ENCODE measurements at regions not wholly inside any gene's neighbourhood (a gene's known extent, or its start where the extent isn't known, plus 50 kb on each side); places are given as distances from the start of the nearest gene placed in this dataset.

- no TSS peak for BruUV-seq (replicated peaks)
- Histone ChIP-seq H4K20me1 (replicated peaks; ENCODE audit: control insufficient read depth, extremely low read depth, insufficient read depth, low read length) (no peaks in the 10 kb centered on the region), H3K4me1 (ENCODE audit: control insufficient read depth, extremely low read depth, insufficient read depth, low read length) (peaks cover 18% of the 10 kb centered on the region), H3K4me3 (replicated peaks in 1 of 3; ENCODE audit: insufficient read depth in 1 of 3, low read depth in 1 of 3, low read length in 3 of 3) (peak overlapping the region in 1 of 3 experiments; percentile 22), H3K4me2 (ENCODE audit: insufficient read depth, low read length) (peak overlapping the region; percentile 72), H3K79me2 (ENCODE audit: control insufficient read depth, insufficient read depth, low read length) (no peaks in the 10 kb centered on the region), H2AFZ (ENCODE audit: low read depth, low read length) (peak overlapping the region; percentile 90), H3K27me3 (ENCODE audit: control insufficient read depth in 2 of 2, insufficient read depth in 2 of 2, low read length in 2 of 2) (no peaks in the 10 kb centered on the region), H3K9me1 (replicated peaks; ENCODE audit: control insufficient read depth, extremely low read depth, insufficient read depth, low read length) (no peaks in the 10 kb centered on the region), H3K9me3 (replicated peaks; ENCODE audit: control insufficient read depth, insufficient read depth, low read length) (no peaks in the 10 kb centered on the region), H3K27ac (ENCODE audit: insufficient read depth, low read depth, low read length) (peak overlapping the region; percentile 54), H3K9ac (replicated peaks; ENCODE audit: extremely low read depth, insufficient read depth, low read length) (peak overlapping the region; percentile 41), H3K36me3 (ENCODE audit: control insufficient read depth in 2 of 2, extremely low read depth in 1 of 2, insufficient read depth in 2 of 2, low read length in 2 of 2) (no peaks in the 10 kb centered on the region)
- intact Hi-C loops (cut with micrococcal nuclease) (loop anchor here (1.0 kb wide), 3 partner anchors 11 to 51 kb away; no protein-coding TSS in a partner anchor), dilution Hi-C loops (cut with MboI; ENCODE audit: extremely low pct_ligation_motif_present, low sequenced_read_pairs) (no loop called here)
- TF ChIP-seq FOS (IDR thresholded peaks at IDR 0.05; ENCODE audit: borderline replicate concordance, insufficient read depth, low read length), result peak; percentile 78
- TF ChIP-seq POLR2A (IDR thresholded peaks at IDR 0.05; ENCODE audit: low read depth, low read length), result no peak
- peak; percentile 88 for TF ChIP-seq JUN (IDR thresholded peaks at IDR 0.05; ENCODE audit: borderline replicate concordance, insufficient read depth, insufficient read length, low read depth)
- TF ChIP-seq POLR2AphosphoS5 (IDR thresholded peaks at IDR 0.05; ENCODE audit: insufficient read depth, low read depth, low read length), result peak; percentile 29
- TF ChIP-seq MYC (IDR thresholded peaks at IDR 0.05; ENCODE audit: low read depth, low read length), result no peak
- ChIA-PET POLR2A (interaction anchor here (0.9 to 1.6 kb wide), 5 partner anchors 10 to 72 kb away, joined by 3 to 13 read pairs (median 6); no protein-coding TSS in a partner anchor), CTCF (interaction anchor here (0.6 to 3.1 kb wide), 9 partner anchors 11 to 117 kb away, joined by 3 to 12 read pairs (median 5); no protein-coding TSS in a partner anchor)
- FAIRE-seq, result peak; percentile 64
- DNase-seq (ENCODE audit: low read depth, low spot score), result peak; percentile 96
Measured at GRCh38 chr15:92831655-92832328, 68.3 kb upstream of the CHD2 start.

DNA sequence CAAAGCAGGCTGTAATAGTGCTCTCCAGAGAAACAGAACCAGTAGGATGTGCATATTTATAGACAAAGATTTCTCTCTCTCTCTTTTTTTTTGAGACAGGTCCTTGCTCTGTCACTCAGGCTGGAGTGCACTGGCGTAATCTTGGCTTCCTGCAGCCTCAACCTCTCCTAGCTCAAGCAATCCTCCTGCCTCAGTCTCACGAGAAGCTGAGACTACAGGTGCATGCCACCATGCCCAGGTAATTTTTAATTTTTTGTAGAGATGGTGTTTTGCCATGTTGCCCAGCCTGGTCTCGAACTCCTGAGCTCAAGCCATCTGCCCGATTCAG is 67.1 kb upstream of the CHD2 start:
- intact Hi-C loops (cut with micrococcal nuclease), result no loop called here
- Histone ChIP-seq H3K9ac (replicated peaks; ENCODE audit: extremely low read depth, insufficient read depth, low read length) (no peak overlapping the region), H2AFZ (ENCODE audit: low read depth, low read length) (no peak overlapping the region), H4K20me1 (replicated peaks; ENCODE audit: control insufficient read depth, extremely low read depth, insufficient read depth, low read length) (no peaks in the 10 kb centered on the region), H3K27me3 (ENCODE audit: control insufficient read depth in 2 of 2, insufficient read depth in 2 of 2, low read length in 2 of 2) (peaks cover 0 to under 1% of the 10 kb centered on the region in 2 experiments), H3K79me2 (ENCODE audit: control insufficient read depth, insufficient read depth, low read length) (no peaks in the 10 kb centered on the region), H3K4me1 (ENCODE audit: control insufficient read depth, extremely low read depth, insufficient read depth, low read length) (peaks cover 18% of the 10 kb centered on the region), H3K4me3 (replicated peaks in 1 of 3; ENCODE audit: insufficient read depth in 1 of 3, low read depth in 1 of 3, low read length in 3 of 3) (no peak overlapping the region), H3K9me1 (replicated peaks; ENCODE audit: control insufficient read depth, extremely low read depth, insufficient read depth, low read length) (no peaks in the 10 kb centered on the region), H3K27ac (ENCODE audit: insufficient read depth, low read depth, low read length) (no peak overlapping the region), H3K4me2 (ENCODE audit: insufficient read depth, low read length) (no peak overlapping the region), H3K36me3 (ENCODE audit: control insufficient read depth in 2 of 2, extremely low read depth in 1 of 2, insufficient read depth in 2 of 2, low read length in 2 of 2) (no peaks in the 10 kb centered on the region), H3K9me3 (replicated peaks; ENCODE audit: control insufficient read depth, insufficient read depth, low read length) (no peaks in the 10 kb centered on the region)
- no TSS peak for BruUV-seq (replicated peaks)
- DNase-seq (ENCODE audit: low read depth, low spot score) (no peak), FAIRE-seq (no peak)
- TF ChIP-seq JUN (IDR thresholded peaks at IDR 0.05; ENCODE audit: borderline replicate concordance, insufficient read depth, insufficient read length, low read depth), result no peak
- TF ChIP-seq, protein P1, sequence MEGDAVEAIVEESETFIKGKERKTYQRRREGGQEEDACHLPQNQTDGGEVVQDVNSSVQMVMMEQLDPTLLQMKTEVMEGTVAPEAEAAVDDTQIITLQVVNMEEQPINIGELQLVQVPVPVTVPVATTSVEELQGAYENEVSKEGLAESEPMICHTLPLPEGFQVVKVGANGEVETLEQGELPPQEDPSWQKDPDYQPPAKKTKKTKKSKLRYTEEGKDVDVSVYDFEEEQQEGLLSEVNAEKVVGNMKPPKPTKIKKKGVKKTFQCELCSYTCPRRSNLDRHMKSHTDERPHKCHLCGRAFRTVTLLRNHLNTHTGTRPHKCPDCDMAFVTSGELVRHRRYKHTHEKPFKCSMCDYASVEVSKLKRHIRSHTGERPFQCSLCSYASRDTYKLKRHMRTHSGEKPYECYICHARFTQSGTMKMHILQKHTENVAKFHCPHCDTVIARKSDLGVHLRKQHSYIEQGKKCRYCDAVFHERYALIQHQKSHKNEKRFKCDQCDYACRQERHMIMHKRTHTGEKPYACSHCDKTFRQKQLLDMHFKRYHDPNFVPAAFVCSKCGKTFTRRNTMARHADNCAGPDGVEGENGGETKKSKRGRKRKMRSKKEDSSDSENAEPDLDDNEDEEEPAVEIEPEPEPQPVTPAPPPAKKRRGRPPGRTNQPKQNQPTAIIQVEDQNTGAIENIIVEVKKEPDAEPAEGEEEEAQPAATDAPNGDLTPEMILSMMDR (IDR thresholded peaks at IDR 0.05; ENCODE audit: extremely low read depth in 1 of 2, insufficient read depth in 1 of 2, low read depth in 1 of 2, low read length in 2 of 2), result no peak
- TF ChIP-seq, protein P2, sequence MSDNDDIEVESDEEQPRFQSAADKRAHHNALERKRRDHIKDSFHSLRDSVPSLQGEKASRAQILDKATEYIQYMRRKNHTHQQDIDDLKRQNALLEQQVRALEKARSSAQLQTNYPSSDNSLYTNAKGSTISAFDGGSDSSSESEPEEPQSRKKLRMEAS (IDR thresholded peaks at IDR 0.05; ENCODE audit: insufficient read depth, insufficient read length), result no peak
- no peak for TF ChIP-seq GATA2 (IDR thresholded peaks at IDR 0.05; ENCODE audit: insufficient read depth, insufficient read length, low read depth, low read length)
- no peak for TF ChIP-seq POLR2A (IDR thresholded peaks at IDR 0.05; ENCODE audit: low read depth, low read length)
- ChIA-PET CTCF (interaction anchor here (0.7 to 3.1 kb wide), 4 partner anchors 13 to 49 kb away, joined by 3 to 12 read pairs (median 8); no protein-coding TSS in a partner anchor), POLR2A (no interaction called here)
- dilution Hi-C loops (cut with MboI; ENCODE audit: extremely low pct_ligation_motif_present, low sequenced_read_pairs), result no loop called here
